Tibial artery (tissue), 4 donors: ENCODE measurements at regions not wholly inside any gene's neighbourhood (a gene's known extent, or its start where the extent isn't known, plus 50 kb on each side); places are given as distances from the start of the nearest gene placed in this dataset.
"Not testable (repeated sequence)": the region's sequence is repeated elsewhere in the genome, so short reads cannot be mapped to it uniquely, and the experiment has no call there.

Source experiments
- DNase-seq, 2 donors: peaks; one replicate each; pipeline ENCODE4 v3.0.0-alpha.2; 2019
- H3K27ac ChIP-seq, 2 donors: fragments of 200-600 bp; sonication (generic) in 1 of 2; 1 replicate in 1 of 2; 2 replicates in 1 of 2; pipeline ENCODE4 v1.5.1; 2018 to 2019; ENCODE audit warnings: mild to moderate bottlenecking in 1 of 2
- H3K27me3 ChIP-seq, 2 donors: fragments of 200-600 bp; sonication (generic) in 1 of 2; one replicate each; pipeline versions ENCODE4 v1.5.1 to v1.6.0; 2016 to 2019
- H3K36me3 ChIP-seq, 3 donors: fragments of 200-600 bp; sonication (generic) in 2 of 3; one replicate each; pipeline ENCODE4 v1.5.1; 2016 to 2019; ENCODE audit warnings: mild to moderate bottlenecking in 2 of 3
- H3K4me1 ChIP-seq, 4 donors: fragments of 200-600 bp; sonication (generic) in 2 of 4; 1 replicate in 3 of 4; 2 replicates in 1 of 4; pipeline ENCODE4 v1.5.1; 2016 to 2019
- H3K4me3 ChIP-seq, 2 donors: fragments of 200-600 bp; sonication (generic) in 1 of 2; 1 replicate in 1 of 2; 2 replicates in 1 of 2; pipeline ENCODE4 v1.5.1; 2018 to 2019; ENCODE audit warnings: mild to moderate bottlenecking in 2 of 2
- H3K9me3 ChIP-seq, 3 donors: fragments of 200-600 bp; sonication (generic) in 1 of 3; one replicate each; pipeline ENCODE4 v1.5.1; 2016 to 2019
- CTCF ChIP-seq, 2 experiments: fragments of 200-600 bp in 1 of 2; fragments of 450-650 bp in 1 of 2; IDR thresholded peaks; one replicate each; pipeline ENCODE4 v1.5.1; 2017 to 2019; ENCODE audit warnings: antibody characterized with exemption in 2 of 2, mild to moderate bottlenecking in 1 of 2, moderate library complexity in 1 of 2
- intact Hi-C: fragments of 100-400 bp; cut with DNase I; formaldehyde crosslinking; loops from one replicate; pipeline ENCODE4 v1.15.0; 2023; ENCODE audit warnings: low total_unique reads

GRCh38 chr13:44718467-44718866, 142.3 kb upstream of the TSC22D1 start:
- intact Hi-C loops, result loop anchor here (10.0 kb wide), 1 partner anchor 144 kb away; the partner anchor contains the start of gene TSC22D1
- TF ChIP-seq CTCF (IDR thresholded peaks at IDR 0.05), result no peak
- Histone ChIP-seq H3K4me1 (peaks cover 0 to 88% (median 44%) of the 10 kb centered on the region in 4 donors), H3K27ac (peak overlapping the region; percentile 9 to 75), H3K9me3 (peaks cover 0 to 10% (median 0%) of the 10 kb centered on the region in 3 donors), H3K4me3 (no peak overlapping the region), H3K36me3 (no peaks in the 10 kb centered on the region), H3K27me3 (no peaks in the 10 kb centered on the region)
- no peak for DNase-seq

GRCh38 chr13:44715287-44716230, 139.4 kb upstream of the TSC22D1 start:
- Histone ChIP-seq H3K4me1 (peaks cover 0 to 100% (median 57%) of the 10 kb centered on the region in 4 donors), H3K4me3 (no peak overlapping the region), H3K27me3 (no peaks in the 10 kb centered on the region), H3K36me3 (no peaks in the 10 kb centered on the region), H3K27ac (peak overlapping the region; percentile 71 to 75), H3K9me3 (no peaks in the 10 kb centered on the region)
- intact Hi-C loops, result loop anchor here (10.0 kb wide), 1 partner anchor 141 kb away; the partner anchor contains the start of gene TSC22D1
- no peak for DNase-seq
- TF ChIP-seq CTCF (IDR thresholded peaks at IDR 0.05), result no peak

- Histone ChIP-seq H3K27ac (peak overlapping the region; percentile 71 to 75), H3K36me3 (no peaks in the 10 kb centered on the region), H3K4me1 (peaks cover 0 to 90% (median 51%) of the 10 kb centered on the region in 4 donors), H3K9me3 (no peaks in the 10 kb centered on the region), H3K4me3 (no peak overlapping the region), H3K27me3 (no peaks in the 10 kb centered on the region)
- DNase-seq, result peak in 1 of 2 donors; percentile 43
- intact Hi-C loops, result loop anchor here (10.0 kb wide), 1 partner anchor 139 kb away; the partner anchor contains the start of gene TSC22D1
- no peak for TF ChIP-seq CTCF (IDR thresholded peaks at IDR 0.05)
Measured at GRCh38 chr13:44713788-44714469, 137.8 kb upstream of the TSC22D1 start.

DNA sequence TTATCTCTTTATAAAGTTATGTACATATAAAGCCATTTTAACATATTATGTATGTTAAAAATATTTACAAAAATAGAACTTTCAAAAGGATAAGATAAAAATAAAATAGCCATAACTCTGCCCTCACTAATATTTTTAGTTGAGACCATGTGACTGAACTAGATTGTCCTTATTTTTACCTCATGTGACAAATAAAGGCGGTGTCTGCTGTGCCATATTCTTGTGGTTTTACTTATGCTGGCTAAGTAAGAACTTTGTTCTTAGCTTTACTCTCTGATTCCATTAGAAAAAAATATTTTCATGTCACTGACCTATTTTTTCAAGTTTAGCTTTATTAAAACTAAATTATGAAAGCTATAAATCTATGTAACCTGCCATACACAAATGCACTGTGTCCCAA, 135.6 kb upstream of the TSC22D1 start:
- Histone ChIP-seq H3K9me3 (no peaks in the 10 kb centered on the region), H3K27ac (peak overlapping the region; percentile 71 to 75), H3K4me3 (no peak overlapping the region), H3K36me3 (no peaks in the 10 kb centered on the region), H3K4me1 (peaks cover 0 to 68% (median 46%) of the 10 kb centered on the region in 4 donors), H3K27me3 (no peaks in the 10 kb centered on the region)
- TF ChIP-seq CTCF (IDR thresholded peaks at IDR 0.05), result no peak
- DNase-seq, result no peak
- intact Hi-C loops, result loop anchor here (10.0 kb wide), 1 partner anchor 137 kb away; the partner anchor contains the start of gene TSC22D1

- peaks cover 0 to 68% (median 42%) of the 10 kb centered on the region in 4 donors for H3K4me1 ChIP-seq
- DNase-seq, result no peak
- intact Hi-C loops, result loop anchor here (10.0 kb wide), 1 partner anchor 136 kb away; the partner anchor contains the start of gene TSC22D1
- H3K27ac ChIP-seq, result peak overlapping the region; percentile 71 to 75
- TF ChIP-seq CTCF (IDR thresholded peaks at IDR 0.05), result no peak
- no peaks in the 10 kb centered on the region for H3K9me3 ChIP-seq
- no peak overlapping the region for H3K4me3 ChIP-seq
- H3K36me3 ChIP-seq, result no peaks in the 10 kb centered on the region
- H3K27me3 ChIP-seq, result no peaks in the 10 kb centered on the region
Measured at GRCh38 chr13:44710576-44710975, 134.4 kb upstream of the TSC22D1 start.

- H3K27ac ChIP-seq, H3K4me3 ChIP-seq, H3K27me3 ChIP-seq, H3K36me3 ChIP-seq, H3K9me3 ChIP-seq, intact Hi-C loops, DNase-seq: not testable (repeated sequence)
- H3K4me1 ChIP-seq, result peaks cover 0 to 17% (median 0%) of the 10 kb centered on the region in 4 donors
Measured at GRCh38 chr13:44704811-44705210, 128.7 kb upstream of the TSC22D1 start.
